IPS-15b (cell line): ENCODE measurements at regions not wholly inside any gene's neighbourhood (a gene's known extent, or its start where the extent isn't known, plus 50 kb on each side); places are given as distances from the start of the nearest gene placed in this dataset.
"Not testable (repeated sequence)": the region's sequence is repeated elsewhere in the genome, so short reads cannot be mapped to it uniquely, and the experiment has no call there.

ENCODE experiments used
- H3K27me3 ChIP-seq: one replicate; pipeline ENCODE4 v1.6.1; 2013; ENCODE audit warnings: low read length; ENCODE audit not compliant: control insufficient read depth, insufficient read depth
- H3K36me3 ChIP-seq: one replicate; pipeline ENCODE4 v1.6.1; 2013; ENCODE audit warnings: low read length; ENCODE audit not compliant: control insufficient read depth, insufficient read depth
- H3K4me1 ChIP-seq: one replicate; pipeline ENCODE4 v1.6.1; 2013; ENCODE audit warnings: mild to moderate bottlenecking, low read length; ENCODE audit not compliant: control insufficient read depth, insufficient read depth
- H3K4me3 ChIP-seq: one replicate; pipeline ENCODE4 v1.5.1; 2013; ENCODE audit warnings: low read depth, low read length
- H3K9ac ChIP-seq: one replicate; pipeline ENCODE4 v1.6.1; 2013; ENCODE audit warnings: low read depth, mild to moderate bottlenecking, low read length
- H3K9me3 ChIP-seq: one replicate; pipeline ENCODE4 v1.6.1; 2013; ENCODE audit warnings: mild to moderate bottlenecking, low read length; ENCODE audit not compliant: control insufficient read depth, insufficient read depth

DNA sequence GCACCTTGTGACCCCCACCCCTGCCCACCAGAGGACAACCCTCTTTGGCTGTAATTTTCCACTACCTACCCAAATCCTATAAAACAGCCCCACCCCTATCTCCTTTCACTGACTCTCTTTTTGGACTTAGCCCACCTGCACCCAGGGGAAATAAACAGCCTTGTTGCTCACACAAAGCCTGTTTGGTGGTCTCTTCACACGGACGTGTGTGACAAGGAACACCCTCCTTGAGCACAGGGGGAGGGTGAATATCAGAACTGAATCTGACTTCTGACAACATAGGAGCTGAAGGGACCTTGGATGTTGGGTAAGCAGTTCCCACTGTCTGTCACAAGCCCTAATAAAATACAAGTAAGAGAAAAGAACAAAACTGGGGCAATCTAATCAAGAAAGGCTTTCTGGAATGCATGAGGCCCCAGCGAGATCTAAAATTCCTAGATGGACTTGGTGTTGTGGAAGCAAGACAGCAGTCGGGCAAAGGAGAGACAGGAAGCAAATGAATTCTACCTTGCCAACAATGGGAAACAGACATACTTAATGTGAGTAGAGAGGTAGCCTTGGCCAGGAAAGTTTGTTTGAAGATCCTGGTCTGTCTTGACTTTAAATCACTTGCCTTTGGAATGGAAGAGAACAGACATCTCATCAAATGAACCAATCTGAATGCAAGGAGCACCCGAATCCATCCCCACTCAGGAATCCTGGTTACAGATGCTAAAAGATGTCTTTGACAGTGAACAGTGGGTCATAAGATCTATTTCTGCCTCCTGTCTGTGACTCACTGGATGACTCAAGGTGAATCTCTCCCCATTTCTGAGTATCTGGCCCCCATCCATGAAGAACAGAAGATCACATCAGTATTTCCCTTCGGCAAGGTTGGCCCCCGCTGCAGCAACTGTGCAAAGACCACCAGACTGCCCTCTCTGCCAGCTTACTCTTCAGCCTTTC is 53.3 kb downstream of the OLFML3 start:
- no peaks in the 10 kb centered on the region for H3K9me3 ChIP-seq
- H3K4me1 ChIP-seq: peaks cover 33% of the 10 kb centered on the region
- H3K4me3 ChIP-seq: peak overlapping the region; percentile 53
- no peaks in the 10 kb centered on the region for H3K27me3 ChIP-seq
- H3K9ac ChIP-seq: peak overlapping the region; percentile 73
- H3K36me3 ChIP-seq: no peaks in the 10 kb centered on the region

DNA sequence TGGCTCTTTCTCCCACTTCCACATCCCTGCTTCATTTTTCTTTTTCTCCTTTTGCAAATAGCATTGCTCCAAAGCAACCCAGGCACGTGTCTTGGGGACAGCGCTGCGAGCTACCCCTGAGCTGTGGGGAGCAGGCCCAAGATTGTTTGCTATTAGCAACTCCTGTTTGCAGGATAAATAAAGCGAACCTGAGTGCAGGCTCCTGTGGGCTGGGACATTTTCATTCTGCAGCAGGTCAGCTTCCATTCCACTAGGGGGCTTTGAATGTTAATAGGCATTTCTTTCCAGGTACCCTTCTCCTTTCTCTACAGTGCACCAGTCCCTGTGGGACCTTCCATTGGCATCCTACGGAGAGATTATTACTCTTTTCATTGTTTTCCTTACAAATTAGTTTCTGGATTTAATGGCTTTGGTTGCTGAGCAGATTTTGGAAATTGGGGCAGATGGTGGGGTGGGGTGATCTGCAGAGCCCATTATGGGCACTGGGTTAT is 54.0 kb downstream of the OLFML3 start:
- Histone ChIP-seq H3K4me3 (peak overlapping the region; percentile 53), H3K36me3 (no peaks in the 10 kb centered on the region)

DNA sequence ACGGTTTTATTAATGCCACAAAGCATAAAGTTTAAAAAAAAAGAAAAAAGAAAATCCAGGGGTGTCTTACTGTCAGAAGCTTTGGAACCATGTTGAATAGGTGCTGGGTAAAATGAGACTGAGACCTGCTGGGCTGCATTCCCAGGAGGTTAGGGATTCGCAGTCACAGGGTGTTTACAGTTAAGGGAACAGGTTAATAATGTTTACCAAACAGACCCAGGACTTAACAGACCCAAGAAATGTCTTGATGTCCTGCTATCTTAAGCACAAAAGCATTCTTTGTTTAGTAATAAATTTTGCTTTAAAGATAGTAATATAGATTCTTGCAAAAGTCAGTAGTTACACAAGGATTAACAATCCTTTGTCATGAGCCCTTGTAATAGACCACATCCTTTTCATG is 54.7 kb downstream of the OLFML3 start:
- no peaks in the 10 kb centered on the region for H3K9me3 ChIP-seq
- no peaks in the 10 kb centered on the region for H3K27me3 ChIP-seq
- peaks cover 42% of the 10 kb centered on the region for H3K4me1 ChIP-seq
- peak overlapping the region; percentile 53 for H3K4me3 ChIP-seq
- H3K9ac ChIP-seq: peak overlapping the region; percentile 73
- H3K36me3 ChIP-seq: no peaks in the 10 kb centered on the region

More for the DNA sequence above, 54.0 kb downstream of the OLFML3 start:
- Histone ChIP-seq H3K4me1 (peaks cover 37% of the 10 kb centered on the region), H3K9me3 (no peaks in the 10 kb centered on the region), H3K27me3 (no peaks in the 10 kb centered on the region), H3K9ac (peak overlapping the region; percentile 73)

DNA sequence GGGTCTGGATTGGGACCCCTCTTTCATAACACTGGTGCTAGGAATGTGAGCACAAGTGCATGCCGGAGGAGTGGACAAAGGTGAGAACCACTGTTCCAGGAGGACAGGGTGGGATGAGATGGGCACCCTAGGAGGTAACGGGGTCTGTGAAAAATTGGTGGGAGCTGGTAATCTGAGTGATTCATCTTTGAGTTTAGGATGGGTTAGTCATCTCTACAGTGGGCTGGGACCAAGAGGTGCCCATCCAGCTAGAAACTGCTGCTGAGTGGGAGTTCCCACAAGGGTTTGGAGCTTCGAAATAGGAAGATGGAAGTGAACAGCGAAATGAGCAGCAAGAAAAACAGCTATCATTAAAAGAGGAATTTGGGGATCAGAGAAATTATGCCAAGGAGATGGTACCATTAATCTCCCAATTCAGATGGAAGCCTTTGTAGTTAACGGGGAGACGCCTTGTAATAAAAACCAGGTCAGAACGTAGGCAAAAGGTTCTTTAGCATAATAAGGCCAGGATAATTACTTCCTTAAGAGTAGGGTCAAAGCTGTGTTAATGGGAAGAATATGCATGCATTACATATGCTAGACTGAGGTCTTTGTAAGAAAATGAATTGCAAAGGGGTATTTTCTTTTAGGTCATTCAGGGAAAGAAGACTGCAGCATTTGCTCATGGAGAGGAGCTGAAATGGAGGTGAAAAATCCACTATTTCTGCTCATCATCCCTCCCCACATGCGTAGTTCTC is 55.5 kb downstream of the OLFML3 start:
- no peaks in the 10 kb centered on the region for H3K27me3 ChIP-seq
- peak overlapping the region; percentile 53 for H3K4me3 ChIP-seq
- peak overlapping the region; percentile 73 for H3K9ac ChIP-seq
- H3K4me1 ChIP-seq: peaks cover 46% of the 10 kb centered on the region
- no peaks in the 10 kb centered on the region for H3K36me3 ChIP-seq
- H3K9me3 ChIP-seq: no peaks in the 10 kb centered on the region

DNA sequence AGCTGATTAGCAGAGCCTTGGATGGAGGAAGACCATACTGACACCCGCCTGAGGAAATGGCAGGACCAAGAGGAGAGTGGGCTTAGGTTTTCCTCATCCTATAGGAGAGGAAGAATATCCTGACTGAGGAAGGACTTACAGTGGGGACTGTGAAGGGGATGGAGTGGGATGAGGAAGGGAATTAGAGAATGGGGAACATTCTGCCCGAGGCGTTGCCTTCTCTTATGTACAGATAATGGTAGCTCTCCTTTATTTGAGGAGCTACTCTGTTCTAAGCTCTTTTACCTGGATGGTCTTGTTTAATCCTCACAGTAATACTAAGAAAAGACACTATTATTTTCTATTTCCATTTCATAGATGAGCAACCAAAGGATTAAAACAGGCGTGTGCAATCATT is 56.0 kb downstream of the OLFML3 start:
- H3K9ac ChIP-seq: peak overlapping the region; percentile 17
- H3K27me3 ChIP-seq: no peaks in the 10 kb centered on the region
- no peaks in the 10 kb centered on the region for H3K9me3 ChIP-seq
- H3K36me3 ChIP-seq: no peaks in the 10 kb centered on the region
- H3K4me1 ChIP-seq: peaks cover 46% of the 10 kb centered on the region
- H3K4me3 ChIP-seq: peak overlapping the region; percentile 53

DNA sequence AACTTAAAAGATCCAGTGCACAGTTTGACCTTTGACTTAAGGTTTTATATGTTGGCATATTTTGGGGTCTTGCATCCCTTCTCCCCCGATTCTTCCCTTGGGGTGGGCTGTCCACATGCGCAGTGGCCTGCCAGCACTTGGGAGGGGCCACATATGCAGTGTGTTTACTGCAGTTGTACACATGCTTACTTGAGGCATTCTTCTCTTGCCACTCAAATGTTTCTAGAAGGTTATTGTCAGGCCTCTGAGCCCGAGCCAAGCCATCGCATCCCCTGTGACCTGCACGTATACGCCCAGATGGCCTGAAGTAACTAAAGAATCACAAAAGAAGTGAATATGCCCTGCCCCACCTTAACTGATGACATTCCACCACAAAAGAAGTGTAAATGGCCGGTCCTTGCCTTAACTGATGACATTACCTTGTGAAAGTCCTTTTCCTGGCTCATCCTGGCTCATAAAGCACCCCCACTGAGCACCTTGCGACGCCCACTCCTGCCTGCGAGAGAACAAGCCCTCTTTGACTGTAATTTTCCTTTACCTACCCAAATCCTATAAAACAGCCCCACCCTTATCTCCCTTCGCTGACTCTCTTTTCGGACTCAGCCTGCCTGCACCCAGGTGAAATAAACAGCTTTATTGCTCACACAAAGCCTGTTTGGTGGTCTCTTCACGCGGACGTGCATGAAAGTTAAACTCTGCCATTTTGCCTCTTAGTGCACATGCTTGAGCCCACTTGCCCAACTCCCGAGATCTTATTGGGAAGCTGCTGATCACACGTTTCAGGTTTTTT is 57.8 kb downstream of the OLFML3 start:
- Histone ChIP-seq H3K4me1 (peaks cover 46% of the 10 kb centered on the region), H3K9ac (peak overlapping the region; percentile 70)
- not testable (repeated sequence) for H3K27me3 ChIP-seq, H3K36me3 ChIP-seq, H3K9me3 ChIP-seq, H3K4me3 ChIP-seq

DNA sequence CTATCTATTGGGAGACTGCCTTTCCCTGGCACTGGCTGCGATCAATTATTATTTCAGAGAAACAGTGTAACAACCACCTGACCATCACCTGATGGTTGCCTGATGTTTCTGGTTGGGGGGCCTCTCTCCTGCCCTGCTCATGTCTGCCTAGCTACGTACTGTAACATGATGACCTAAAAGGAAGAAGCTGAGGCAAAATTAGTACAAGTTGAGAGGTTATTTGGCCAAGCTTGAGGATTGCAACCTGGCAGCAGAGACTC is 58.3 kb downstream of the OLFML3 start:
- Histone ChIP-seq H3K27me3 (no peaks in the 10 kb centered on the region), H3K9ac (peak overlapping the region; percentile 70), H3K36me3 (no peaks in the 10 kb centered on the region), H3K9me3 (no peaks in the 10 kb centered on the region), H3K4me3 (no peak overlapping the region), H3K4me1 (peaks cover 43% of the 10 kb centered on the region)

DNA sequence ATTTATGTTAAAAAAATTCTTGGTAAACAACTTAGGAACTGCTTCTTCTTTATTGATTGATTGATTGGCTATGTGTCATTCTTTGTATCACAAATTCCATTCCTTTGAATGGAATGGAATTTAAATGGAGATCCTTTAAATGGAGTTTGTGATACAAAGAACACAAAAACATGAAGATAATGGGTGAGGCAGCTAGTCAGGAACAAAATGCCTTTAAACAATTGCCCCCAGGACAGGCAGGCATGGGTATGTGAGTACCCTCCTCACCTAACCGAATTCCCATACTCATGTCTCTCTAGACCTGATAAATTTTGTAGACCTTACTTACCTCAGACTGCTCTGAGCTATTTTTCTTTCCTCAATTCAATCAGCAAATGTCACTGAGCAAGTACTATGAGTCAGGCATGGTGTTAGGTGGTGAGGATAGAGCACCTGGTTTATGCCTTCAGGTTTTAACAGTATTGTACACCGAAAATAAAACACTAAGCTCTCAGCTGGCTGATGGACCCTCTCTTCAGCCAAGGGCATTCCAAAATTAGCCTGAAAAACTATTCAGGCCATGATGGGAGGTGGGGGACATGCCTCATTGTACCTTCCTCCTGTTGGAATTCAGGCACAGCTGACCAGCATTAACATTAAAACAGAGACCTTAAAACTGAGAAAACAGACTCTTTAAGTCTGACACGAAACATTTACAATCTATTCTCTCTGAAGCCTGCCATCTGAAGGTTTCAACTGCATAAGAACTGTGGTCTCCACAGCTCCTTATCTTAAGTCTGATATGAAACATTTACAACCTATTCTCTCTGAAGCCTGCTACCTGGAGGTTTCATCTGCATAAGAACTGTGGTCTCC is 58.9 kb downstream of the OLFML3 start:
- no peaks in the 10 kb centered on the region for H3K36me3 ChIP-seq
- H3K4me3 ChIP-seq: peak overlapping the region; percentile 5
- peaks cover 37% of the 10 kb centered on the region for H3K4me1 ChIP-seq
- H3K9ac ChIP-seq: peak overlapping the region; percentile 9
- no peaks in the 10 kb centered on the region for H3K27me3 ChIP-seq
- H3K9me3 ChIP-seq: no peaks in the 10 kb centered on the region
